ENCODE measurements at regions not wholly inside any gene's neighbourhood (a gene's known extent, or its start where the extent isn't known, plus 50 kb on each side); places are given as distances from the start of the nearest gene placed in this dataset.
"Not testable (repeated sequence)": the region's sequence is repeated elsewhere in the genome, so short reads cannot be mapped to it uniquely, and the experiment has no call there.

- Histone ChIP-seq H3K27me3 (no peaks in the 10 kb centered on the region), H3K9me3 (peaks cover 0 to 5% of the 10 kb centered on the region in 2 donors), H3K27ac (no peak overlapping the region), H3K36me3 (no peaks in the 10 kb centered on the region), H3K4me1 (no peaks in the 10 kb centered on the region), H3K4me3 (no peak overlapping the region)
- DNase-seq (ENCODE audit: low spot score) = no peak
- TF ChIP-seq CTCF (IDR thresholded peaks at IDR 0.05) = no peak
These were observed 300.9 kb downstream of the BCOR start for GRCh38 chrX:39796856-39797255.

GRCh38 chrX:39798488-39798887 lies 299.3 kb downstream of the BCOR start:
- H3K9me3 ChIP-seq; H3K27me3 ChIP-seq; H3K4me1 ChIP-seq; H3K4me3 ChIP-seq; H3K36me3 ChIP-seq; H3K27ac ChIP-seq; DNase-seq (ENCODE audit: low spot score): not testable (repeated sequence)

DNA sequence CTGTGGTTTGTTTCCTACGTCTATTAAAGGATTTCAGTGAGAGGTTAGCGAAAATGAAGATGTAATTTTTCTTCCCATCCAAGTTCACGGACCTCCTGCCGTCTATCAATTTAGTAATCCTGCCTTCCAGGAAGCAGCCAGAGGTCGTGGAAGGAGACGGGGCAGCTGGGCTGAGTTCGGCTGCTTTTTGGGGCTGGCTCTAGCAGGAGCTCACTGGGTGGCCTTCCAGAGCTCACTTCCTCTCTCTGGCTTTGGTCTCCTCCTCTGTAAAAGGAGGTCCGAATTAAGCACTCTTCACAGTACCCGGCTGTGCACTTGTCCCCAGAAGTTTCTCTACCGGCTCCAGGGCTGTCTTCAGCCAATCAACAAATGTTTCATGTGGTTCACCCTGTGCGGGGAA lies 295.4 kb downstream of the BCOR start:
- H3K36me3 ChIP-seq = no peaks in the 10 kb centered on the region
- H3K4me3 ChIP-seq = no peak overlapping the region
- H3K27ac ChIP-seq = no peak overlapping the region
- no peaks in the 10 kb centered on the region for H3K9me3 ChIP-seq
- no peaks in the 10 kb centered on the region for H3K27me3 ChIP-seq
- DNase-seq (ENCODE audit: low spot score) = no peak
- no peak for TF ChIP-seq CTCF (IDR thresholded peaks at IDR 0.05)
- H3K4me1 ChIP-seq = no peaks in the 10 kb centered on the region

GRCh38 chrX:39802908-39803307 lies 294.9 kb downstream of the BCOR start:
- H3K27ac ChIP-seq = no peak overlapping the region
- DNase-seq (ENCODE audit: low spot score) = no peak
- no peaks in the 10 kb centered on the region for H3K36me3 ChIP-seq
- H3K27me3 ChIP-seq = no peaks in the 10 kb centered on the region
- H3K4me1 ChIP-seq = no peaks in the 10 kb centered on the region
- TF ChIP-seq CTCF (IDR thresholded peaks at IDR 0.05) = no peak
- no peak overlapping the region for H3K4me3 ChIP-seq
- no peaks in the 10 kb centered on the region for H3K9me3 ChIP-seq

DNA sequence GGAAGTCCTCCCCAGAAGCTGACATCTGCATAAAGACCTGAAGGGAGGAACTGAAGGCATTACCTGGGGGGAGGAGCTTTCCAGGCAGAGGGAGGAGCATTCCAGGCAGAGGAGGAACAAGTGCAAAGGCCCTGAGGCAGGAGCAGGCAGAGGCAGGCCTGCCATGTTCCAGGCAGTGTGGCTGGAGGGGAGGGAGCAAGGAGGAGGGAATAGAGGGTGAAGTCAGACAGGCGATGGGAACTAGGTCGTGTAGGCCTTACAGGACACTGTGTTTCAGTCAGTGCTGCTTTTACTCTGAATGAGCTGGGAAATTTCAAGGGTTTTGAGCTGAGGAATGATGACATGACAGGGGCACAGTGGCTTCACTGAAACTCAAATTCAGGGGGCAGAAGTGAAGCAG lies 292.7 kb downstream of the BCOR start:
- Histone ChIP-seq H3K9me3 (no peaks in the 10 kb centered on the region), H3K36me3 (no peaks in the 10 kb centered on the region), H3K27me3 (no peaks in the 10 kb centered on the region), H3K4me1 (peaks cover 0 to 13% of the 10 kb centered on the region in 2 donors), H3K4me3 (no peak overlapping the region), H3K27ac (no peak overlapping the region)
- TF ChIP-seq CTCF (IDR thresholded peaks at IDR 0.05) = no peak
- no peak for DNase-seq (ENCODE audit: low spot score)

DNA sequence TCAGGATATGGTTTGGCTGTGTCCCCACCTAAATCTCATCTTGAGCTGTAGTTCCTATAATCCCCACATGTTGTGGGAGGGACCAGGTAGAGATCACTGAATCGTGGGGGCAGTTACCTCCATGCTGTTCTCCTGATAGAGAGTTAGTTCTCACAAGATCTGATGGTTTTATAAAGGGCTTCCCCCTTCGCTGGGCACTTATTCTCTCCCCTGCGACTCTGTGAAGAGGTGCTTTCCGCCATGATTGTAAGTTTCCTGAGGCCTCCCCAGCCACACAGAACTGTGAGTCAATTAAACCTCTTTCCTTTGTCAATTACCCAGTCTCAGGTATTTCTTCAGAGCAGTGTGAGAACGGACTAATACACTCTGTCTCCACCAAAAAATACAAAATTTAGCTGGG lies 291.9 kb downstream of the BCOR start:
- no peak for TF ChIP-seq CTCF (IDR thresholded peaks at IDR 0.05)
- H3K36me3 ChIP-seq = no peaks in the 10 kb centered on the region
- DNase-seq (ENCODE audit: low spot score) = no peak
- no peak overlapping the region for H3K4me3 ChIP-seq
- no peak overlapping the region for H3K27ac ChIP-seq
- H3K4me1 ChIP-seq = peaks cover 0 to 13% of the 10 kb centered on the region in 2 donors
- H3K9me3 ChIP-seq = peaks cover 0 to 4% of the 10 kb centered on the region in 2 donors
- H3K27me3 ChIP-seq = no peaks in the 10 kb centered on the region

All from right atrium auricular region (tissue), 2 donors.